ENCODE measurements at regions not wholly inside any gene's neighbourhood (a gene's known extent, or its start where the extent isn't known, plus 50 kb on each side); places are given as distances from the start of the nearest gene placed in this dataset.

GRCh38 chr1:115475252-115475651, 137.2 kb upstream of the NGF start:
- Mint-ChIP-seq H3K27ac (no peak overlapping the region), H3K36me3 (no peaks in the 10 kb centered on the region), H3K9me3 (no peaks in the 10 kb centered on the region)
- DNase-seq (ENCODE audit: low spot score in 2 of 2) = no peak
- no peak for ATAC-seq

DNA sequence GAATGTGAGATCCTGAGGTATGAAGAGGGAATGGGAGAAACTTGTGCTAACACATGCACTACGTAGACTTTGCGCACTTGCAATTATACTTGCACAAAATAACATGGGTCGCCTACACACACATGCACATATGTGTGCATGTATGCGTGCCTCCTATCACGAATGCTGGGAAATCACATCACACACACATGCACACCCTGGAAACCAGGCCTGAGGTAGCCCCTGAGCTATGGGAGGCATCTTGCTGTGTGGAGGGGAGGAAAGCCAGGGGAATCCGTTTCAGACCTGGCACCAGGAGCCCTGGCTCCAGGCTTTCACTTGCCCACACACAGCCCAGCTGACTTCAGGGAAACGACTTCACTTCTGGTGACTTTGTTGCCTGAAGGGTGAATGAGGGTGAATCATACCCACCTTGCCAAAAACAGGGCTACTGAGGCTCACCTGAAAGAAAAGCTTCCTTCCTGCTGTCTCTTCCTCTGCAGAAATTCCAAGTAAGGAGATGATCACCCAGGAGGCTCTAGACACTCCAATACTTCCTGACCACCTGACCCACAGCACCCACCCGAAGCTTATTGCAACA, 136.0 kb upstream of the NGF start:
- Mint-ChIP-seq H3K36me3 (no peaks in the 10 kb centered on the region), H3K9me3 (no peaks in the 10 kb centered on the region), H3K27ac (no peak overlapping the region)
- no peak for ATAC-seq
- DNase-seq (ENCODE audit: low spot score in 2 of 2) = no peak

GRCh38 chr1:115469703-115470476, 131.8 kb upstream of the NGF start:
- ATAC-seq (peak; percentile 62 to 66), DNase-seq (ENCODE audit: low spot score in 2 of 2) (peak in 1 of 2 donors; percentile 45)
- no peaks in the 10 kb centered on the region for H3K9me3 Mint-ChIP-seq
- no peaks in the 10 kb centered on the region for H3K36me3 Mint-ChIP-seq
- H3K27ac Mint-ChIP-seq = no peak overlapping the region

- no peaks in the 10 kb centered on the region for H3K9me3 Mint-ChIP-seq
- H3K36me3 Mint-ChIP-seq = no peaks in the 10 kb centered on the region
- no peak for DNase-seq (ENCODE audit: low spot score in 2 of 2)
- no peak for ATAC-seq
- no peak overlapping the region for H3K27ac Mint-ChIP-seq
Observed at GRCh38 chr1:115467790-115468189, 129.7 kb upstream of the NGF start.

GRCh38 chr1:115467196-115467595, 129.1 kb upstream of the NGF start:
- no peaks in the 10 kb centered on the region for H3K36me3 Mint-ChIP-seq
- no peak overlapping the region for H3K27ac Mint-ChIP-seq
- H3K9me3 Mint-ChIP-seq = no peaks in the 10 kb centered on the region
- ATAC-seq (no peak), DNase-seq (ENCODE audit: low spot score in 2 of 2) (no peak)

- Mint-ChIP-seq H3K27ac (no peak overlapping the region), H3K9me3 (no peaks in the 10 kb centered on the region), H3K36me3 (no peaks in the 10 kb centered on the region)
- DNase-seq (ENCODE audit: low spot score in 2 of 2) (no peak), ATAC-seq (no peak)
Observed at GRCh38 chr1:115466433-115466832, 128.4 kb upstream of the NGF start.

DNA sequence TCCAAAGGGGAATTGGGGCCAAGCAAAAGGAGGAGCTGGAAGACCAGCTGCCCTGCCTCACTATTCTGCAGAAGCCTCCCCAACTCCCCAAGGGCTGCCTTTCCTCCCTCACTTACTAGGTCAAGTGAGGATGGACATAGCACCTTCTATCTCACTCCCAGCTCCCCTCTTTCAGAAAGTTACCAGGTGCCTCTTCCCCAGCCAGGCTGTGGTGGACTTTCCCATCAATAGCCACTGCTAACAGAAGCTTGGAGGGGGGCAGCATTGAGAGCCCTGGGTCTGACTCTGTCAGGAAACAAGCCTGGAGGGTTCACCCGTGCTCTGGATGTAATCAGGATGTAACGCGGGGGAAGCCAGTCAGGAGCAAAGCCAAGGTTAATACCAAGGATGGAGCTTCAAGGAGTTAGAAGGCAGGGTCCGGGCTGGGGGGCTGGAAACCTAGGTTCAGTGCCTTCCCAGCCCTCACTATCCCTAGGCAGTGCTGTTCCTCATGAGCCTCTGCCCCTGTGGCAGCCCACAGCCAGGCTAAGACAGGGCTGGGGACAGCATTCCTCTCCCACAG, 127.8 kb upstream of the NGF start:
- DNase-seq (ENCODE audit: low spot score in 2 of 2) (no peak), ATAC-seq (no peak)
- Mint-ChIP-seq H3K27ac (no peak overlapping the region), H3K9me3 (no peaks in the 10 kb centered on the region), H3K36me3 (no peaks in the 10 kb centered on the region)

DNA sequence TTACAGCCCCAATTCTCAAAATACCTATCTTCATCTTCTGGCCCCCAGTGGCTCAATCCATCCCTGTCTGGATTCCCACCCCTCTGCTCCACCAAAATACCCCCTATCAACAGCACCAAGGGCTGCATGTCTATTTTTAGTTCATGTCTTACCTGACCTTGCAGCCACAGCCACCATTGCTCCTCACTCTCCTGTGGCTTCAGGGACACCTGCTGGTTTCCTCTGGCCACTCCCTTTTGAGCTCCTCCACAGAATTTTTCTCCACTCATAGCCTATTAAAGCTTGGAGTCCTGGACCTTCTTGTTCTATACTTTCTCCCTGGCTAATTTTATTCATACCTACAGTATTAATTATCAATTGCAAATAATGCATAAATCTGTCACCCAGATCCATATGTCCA, 125.3 kb upstream of the NGF start:
- Mint-ChIP-seq H3K27ac (no peak overlapping the region), H3K36me3 (no peaks in the 10 kb centered on the region), H3K9me3 (no peaks in the 10 kb centered on the region)
- no peak for DNase-seq (ENCODE audit: low spot score in 2 of 2)
- ATAC-seq = no peak

DNA sequence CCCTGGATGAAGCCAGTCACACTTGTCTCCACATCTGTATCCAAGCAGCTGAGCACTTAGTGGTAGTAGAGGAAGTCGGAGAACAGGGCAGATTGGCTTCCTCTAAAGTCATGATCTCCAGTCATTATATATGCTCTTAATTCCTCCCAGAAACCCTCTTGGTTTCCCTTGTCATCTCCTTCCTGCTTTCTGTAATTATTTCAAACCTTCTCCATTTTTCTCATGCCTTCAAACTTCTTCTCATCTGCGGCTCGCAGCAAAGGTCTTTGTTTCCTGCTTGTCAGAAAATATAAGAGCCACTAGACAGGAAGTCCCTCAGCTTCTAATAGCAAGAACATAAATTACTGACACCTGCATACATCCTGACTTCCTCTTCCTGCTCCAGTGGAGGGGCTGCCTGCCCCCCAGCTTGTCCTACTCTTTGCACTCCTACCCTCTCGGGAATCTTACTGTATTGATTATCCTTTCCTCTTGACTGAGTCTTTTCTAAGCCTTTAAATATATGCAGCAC, 124.6 kb upstream of the NGF start:
- Mint-ChIP-seq H3K9me3 (no peaks in the 10 kb centered on the region), H3K27ac (no peak overlapping the region), H3K36me3 (no peaks in the 10 kb centered on the region)
- ATAC-seq (no peak), DNase-seq (ENCODE audit: low spot score in 2 of 2) (no peak)

GRCh38 chr1:115461526-115461925, 123.5 kb upstream of the NGF start:
- H3K9me3 Mint-ChIP-seq = no peaks in the 10 kb centered on the region
- ATAC-seq (no peak), DNase-seq (ENCODE audit: low spot score in 2 of 2) (no peak)
- H3K36me3 Mint-ChIP-seq = no peaks in the 10 kb centered on the region
- H3K27ac Mint-ChIP-seq = no peak overlapping the region

- ATAC-seq = no peak
- Mint-ChIP-seq H3K27ac (no peak overlapping the region), H3K36me3 (no peaks in the 10 kb centered on the region), H3K9me3 (no peaks in the 10 kb centered on the region)
- DNase-seq (ENCODE audit: low spot score in 2 of 2) = no peak
Observed at GRCh38 chr1:115459161-115459560, 121.1 kb upstream of the NGF start.

- H3K27ac Mint-ChIP-seq = no peak overlapping the region
- ATAC-seq = no peak
- no peaks in the 10 kb centered on the region for H3K9me3 Mint-ChIP-seq
- DNase-seq (ENCODE audit: low spot score in 2 of 2) = no peak
- no peaks in the 10 kb centered on the region for H3K36me3 Mint-ChIP-seq
Observed at GRCh38 chr1:115458426-115459114, 120.5 kb upstream of the NGF start.

GRCh38 chr1:115457289-115457688, 119.2 kb upstream of the NGF start:
- ATAC-seq = no peak

GRCh38 chr1:115456441-115456961, 118.5 kb upstream of the NGF start:
- Mint-ChIP-seq H3K36me3 (no peaks in the 10 kb centered on the region), H3K9me3 (no peaks in the 10 kb centered on the region), H3K27ac (no peak overlapping the region)
- DNase-seq (ENCODE audit: low spot score in 2 of 2) = no peak
- no peak for ATAC-seq

More at GRCh38 chr1:115457289-115457688, 119.2 kb upstream of the NGF start:
- DNase-seq (ENCODE audit: low spot score in 2 of 2) = no peak
- Mint-ChIP-seq H3K36me3 (no peaks in the 10 kb centered on the region), H3K9me3 (no peaks in the 10 kb centered on the region), H3K27ac (no peak overlapping the region)

DNA sequence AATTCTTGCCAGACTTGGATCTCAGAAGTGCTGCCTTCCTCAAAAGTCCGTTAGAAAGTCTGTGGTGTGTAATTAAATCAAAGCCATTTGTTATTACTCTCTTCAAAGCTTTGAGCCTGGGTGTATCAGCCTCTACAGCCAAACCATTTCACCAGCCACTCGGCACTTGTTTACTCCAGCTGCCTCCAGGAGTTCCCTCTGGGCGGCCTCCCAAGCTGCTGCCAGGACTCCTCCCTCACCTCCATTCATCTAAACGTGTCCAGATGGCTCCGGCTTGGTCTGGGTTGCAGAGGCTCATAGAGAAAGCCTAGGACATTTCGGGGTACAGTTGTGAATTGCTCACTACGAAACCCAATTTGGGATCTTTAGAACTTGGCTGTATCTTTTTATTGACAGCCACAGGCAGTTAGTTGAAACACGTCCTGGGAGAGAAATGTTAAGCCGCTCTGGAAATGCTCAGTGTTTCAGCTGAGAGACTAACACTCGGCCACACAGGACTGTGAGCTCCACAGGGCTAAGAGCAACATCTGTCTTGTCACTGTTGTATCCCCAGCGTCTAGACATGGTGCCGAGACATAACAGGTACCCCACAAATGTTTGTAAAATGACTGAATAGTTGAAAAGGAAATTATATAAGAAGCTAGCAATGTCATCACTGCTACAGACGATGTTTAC, 116.9 kb upstream of the NGF start:
- no peak for ATAC-seq
- H3K36me3 Mint-ChIP-seq = no peaks in the 10 kb centered on the region
- H3K9me3 Mint-ChIP-seq = no peaks in the 10 kb centered on the region
- H3K27ac Mint-ChIP-seq = no peak overlapping the region
- no peak for DNase-seq (ENCODE audit: low spot score in 2 of 2)

GRCh38 chr1:115453666-115454065, 115.6 kb upstream of the NGF start:
- Mint-ChIP-seq H3K27ac (no peak overlapping the region), H3K9me3 (no peaks in the 10 kb centered on the region), H3K36me3 (no peaks in the 10 kb centered on the region)
- ATAC-seq = no peak
- no peak for DNase-seq (ENCODE audit: low spot score in 2 of 2)
